Liver (tissue), 8 donors: ENCODE measurements at regions not wholly inside any gene's neighbourhood (a gene's known extent, or its start where the extent isn't known, plus 50 kb on each side); places are given as distances from the start of the nearest gene placed in this dataset.

ENCODE experiments used
- DNase-seq: peaks from one replicate; pipeline ENCODE4 v3.0.0-alpha.2; 2017; ENCODE audit warnings: low spot score
- H3K27ac ChIP-seq, 2 donors: one replicate each; pipeline ENCODE4 v1.7.0; 2013; ENCODE audit warnings: inconsistent platforms in 2 of 2, low read length in 2 of 2, control low read depth in 1 of 2, low read depth in 1 of 2, mild to moderate bottlenecking in 1 of 2
- H3K27me3 ChIP-seq, 4 donors: one replicate each; pipeline versions ENCODE4 v1.6.1 to v1.7.0; 2013; ENCODE audit warnings: low read length in 3 of 4, inconsistent platforms in 1 of 4, mild to moderate bottlenecking in 1 of 4, moderate library complexity in 1 of 4; ENCODE audit not compliant: control insufficient read depth in 4 of 4, insufficient read depth in 4 of 4
- H3K36me3 ChIP-seq, 4 donors: one replicate each; pipeline versions ENCODE4 v1.6.1 to v1.7.0; 2013; ENCODE audit warnings: low read length in 3 of 4, mild to moderate bottlenecking in 3 of 4, low read depth in 1 of 4, moderate library complexity in 1 of 4; ENCODE audit not compliant: control insufficient read depth in 4 of 4, insufficient read depth in 3 of 4
- H3K4me1 ChIP-seq, 4 donors: one replicate each; pipeline versions ENCODE4 v1.6.1 to v1.7.0; 2013; ENCODE audit warnings: low read length in 3 of 4, mild to moderate bottlenecking in 3 of 4, moderate library complexity in 1 of 4; ENCODE audit not compliant: control insufficient read depth in 4 of 4, insufficient read depth in 4 of 4
- H3K4me3 ChIP-seq, 3 donors: one replicate each; pipeline versions ENCODE4 v1.6.1 to v1.7.0; 2013; ENCODE audit warnings: low read length in 3 of 3, control low read depth in 1 of 3, low read depth in 1 of 3, mild to moderate bottlenecking in 1 of 3
- H3K9ac ChIP-seq, 2 donors: one replicate each; pipeline ENCODE4 v1.7.0; 2013; ENCODE audit warnings: low read length in 2 of 2, mild to moderate bottlenecking in 2 of 2, moderate library complexity in 2 of 2, control low read depth in 1 of 2, low read depth in 1 of 2
- H3K9me3 ChIP-seq, 4 donors: one replicate each; pipeline versions ENCODE4 v1.6.1 to v1.7.0; 2013; ENCODE audit warnings: low read length in 3 of 4; ENCODE audit not compliant: control insufficient read depth in 4 of 4
- FOXA1 ChIP-seq: IDR thresholded peaks from 2 replicates; pipeline ENCODE4 v1.6.1; 2016; ENCODE audit warnings: antibody characterized with exemption
- FOXA2 ChIP-seq: IDR thresholded peaks from 2 replicates; pipeline ENCODE4 v1.6.1; 2016; ENCODE audit warnings: antibody characterized with exemption
- GABPA ChIP-seq, 2 donors: IDR thresholded peaks in 1 of 2; conservative IDR thresholded peaks in 1 of 2; 2 replicates each; pipeline ENCODE4 v1.6.1; 2016; ENCODE audit warnings: antibody characterized with exemption in 2 of 2, mild to moderate bottlenecking in 1 of 2, moderate library complexity in 1 of 2
- HNF4A ChIP-seq, 2 donors: conservative IDR thresholded peaks; 2 replicates each; pipeline ENCODE4 v1.6.1; 2016; ENCODE audit warnings: antibody characterized with exemption in 2 of 2, mild to moderate bottlenecking in 2 of 2
- HNF4G ChIP-seq: IDR thresholded peaks from 2 replicates; pipeline ENCODE4 v1.6.1; 2016; ENCODE audit warnings: antibody characterized with exemption
- JUND ChIP-seq, 2 donors: IDR thresholded peaks; 2 replicates each; pipeline ENCODE4 v1.6.1; 2016; ENCODE audit warnings: antibody characterized with exemption in 2 of 2
- NR2F2 ChIP-seq: IDR thresholded peaks from 2 replicates; pipeline ENCODE4 v1.6.1; 2016; ENCODE audit warnings: antibody characterized with exemption
- RAD21 ChIP-seq, 2 donors: IDR thresholded peaks; 2 replicates each; pipeline ENCODE4 v1.6.1; 2016; ENCODE audit warnings: antibody characterized with exemption in 2 of 2, mild to moderate bottlenecking in 2 of 2
- SP1 ChIP-seq: IDR thresholded peaks from 2 replicates; pipeline ENCODE4 v1.6.1; 2018; ENCODE audit warnings: antibody characterized with exemption, mild to moderate bottlenecking
- TAF1 ChIP-seq: conservative IDR thresholded peaks from 2 replicates; pipeline ENCODE4 v1.6.1; 2016; ENCODE audit warnings: antibody characterized with exemption, mild to moderate bottlenecking
- YY1 ChIP-seq: IDR thresholded peaks from 2 replicates; pipeline ENCODE4 v1.6.1; 2016; ENCODE audit warnings: antibody characterized with exemption, mild to moderate bottlenecking
- WGBS: extraction: QIAGEN DNeasy Blood & Tissue Kit; methylation state at CpG from one replicate; pipeline ENCODE4 v1.1.7; 2013; 5-methylcytosine and 5-hydroxymethylcytosine counted together
- TF ChIP-seq, protein P1 (sequence below): IDR thresholded peaks from 2 replicates; pipeline ENCODE4 v1.6.1; 2016; ENCODE audit warnings: antibody characterized with exemption
- TF ChIP-seq, protein P2 (sequence below): IDR thresholded peaks from 2 replicates; pipeline ENCODE4 v1.6.1; 2016; ENCODE audit warnings: antibody characterized with exemption
- TF ChIP-seq, protein P3 (sequence below): fragments of 150-350 bp; IDR thresholded peaks from 2 replicates; pipeline ENCODE4 v1.5.1; 2017; ENCODE audit warnings: improper control_type of control experiment, low read depth, low read length; ENCODE audit not compliant: missing input control
- TF ChIP-seq, protein P4 (sequence below): IDR thresholded peaks from 2 replicates; pipeline ENCODE4 v1.6.1; 2016; ENCODE audit warnings: antibody characterized with exemption, mild to moderate bottlenecking
- donor health status: healthy.
- donor health status: healthy.
- donor health status: healthy.
- donor health status: healthy.
- donor health status: healthy.

DNA sequence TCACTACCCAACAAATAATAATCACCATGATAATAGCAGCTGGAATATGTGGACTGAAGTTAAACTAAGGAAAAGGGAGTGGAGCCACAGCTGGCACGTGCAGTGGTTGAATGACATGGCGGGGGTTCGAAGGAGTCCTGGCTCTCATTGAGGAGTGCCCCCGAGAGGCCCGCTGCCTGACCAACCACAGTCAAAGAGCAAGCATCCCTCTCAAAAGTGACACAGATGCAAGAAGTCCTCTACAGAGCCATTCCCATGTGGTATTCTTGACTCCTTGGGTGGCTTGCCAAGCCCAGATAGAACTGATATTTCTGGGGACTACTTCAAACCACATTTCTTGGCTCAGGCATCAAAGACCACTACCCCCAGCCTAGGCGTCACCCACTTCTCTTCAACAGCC is 405.1 kb downstream of the TNS1 start:
- Histone ChIP-seq H3K4me1 (no peaks in the 10 kb centered on the region), H3K9me3 (no peaks in the 10 kb centered on the region), H3K4me3 (no peak overlapping the region), H3K27ac (no peak overlapping the region), H3K27me3 (no peaks in the 10 kb centered on the region), H3K36me3 (no peaks in the 10 kb centered on the region), H3K9ac (no peak overlapping the region)
- 79% methylated on average over 6 of the region's 6 CpGs for WGBS
- no peak for DNase-seq
- TF ChIP-seq SP1 = no peak
- TF ChIP-seq RAD21 (IDR thresholded peaks at IDR 0.05) = no peak
- TF ChIP-seq TAF1 = no peak

DNA sequence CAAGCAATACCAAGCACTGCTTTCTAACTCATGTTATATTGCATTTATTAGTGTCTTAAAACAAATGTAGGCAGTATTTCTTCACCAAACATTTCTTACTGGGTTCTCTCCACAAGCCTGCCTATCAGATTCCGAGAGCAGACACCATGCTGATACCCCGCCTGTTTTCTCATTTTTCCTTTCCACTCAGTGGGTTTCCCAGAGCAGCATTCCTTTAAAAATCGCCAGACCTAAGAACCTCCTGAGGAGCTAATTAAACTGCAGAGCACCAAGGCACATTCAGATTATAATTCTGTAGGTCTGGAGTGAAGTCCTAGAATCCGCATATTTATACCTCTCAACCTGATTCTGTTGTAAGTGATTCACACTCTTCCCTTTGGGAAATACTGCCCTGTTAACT is 405.6 kb downstream of the TNS1 start:
- TF ChIP-seq, protein P1, sequence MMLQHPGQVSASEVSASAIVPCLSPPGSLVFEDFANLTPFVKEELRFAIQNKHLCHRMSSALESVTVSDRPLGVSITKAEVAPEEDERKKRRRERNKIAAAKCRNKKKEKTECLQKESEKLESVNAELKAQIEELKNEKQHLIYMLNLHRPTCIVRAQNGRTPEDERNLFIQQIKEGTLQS = no peak
- TF ChIP-seq, protein P2, sequence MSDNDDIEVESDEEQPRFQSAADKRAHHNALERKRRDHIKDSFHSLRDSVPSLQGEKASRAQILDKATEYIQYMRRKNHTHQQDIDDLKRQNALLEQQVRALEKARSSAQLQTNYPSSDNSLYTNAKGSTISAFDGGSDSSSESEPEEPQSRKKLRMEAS = no peak
- Histone ChIP-seq H3K9ac (no peak overlapping the region), H3K36me3 (no peaks in the 10 kb centered on the region), H3K4me3 (no peak overlapping the region), H3K9me3 (no peaks in the 10 kb centered on the region), H3K27ac (no peak overlapping the region), H3K27me3 (no peaks in the 10 kb centered on the region), H3K4me1 (no peaks in the 10 kb centered on the region)
- 82% methylated on average over 4 of the region's 4 CpGs for WGBS
- DNase-seq = no peak

DNA sequence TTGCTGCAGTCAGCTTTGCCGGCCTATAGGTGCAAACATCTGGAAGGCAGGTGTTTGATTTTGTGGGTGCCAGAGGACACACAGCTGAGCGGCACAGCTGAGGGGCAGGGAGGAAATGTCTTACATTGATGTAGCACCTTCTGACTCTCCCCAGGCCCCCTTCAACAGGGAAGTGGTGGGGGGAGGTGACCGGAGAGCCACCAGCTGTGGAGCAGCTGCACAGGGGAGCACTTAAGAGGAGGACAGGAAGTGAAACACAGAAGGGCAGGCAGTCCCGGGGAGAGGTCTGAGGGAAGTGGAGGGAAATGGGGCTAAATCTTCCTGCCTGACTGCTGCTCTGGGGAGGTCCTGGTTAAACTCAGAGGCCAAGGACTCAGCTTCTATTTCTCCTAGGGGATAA is 409.1 kb downstream of the TNS1 start:
- no peaks in the 10 kb centered on the region for H3K27me3 ChIP-seq
- no peaks in the 10 kb centered on the region for H3K36me3 ChIP-seq
- H3K9me3 ChIP-seq = no peaks in the 10 kb centered on the region
- 58% methylated on average over 4 of the region's 4 CpGs for WGBS
- no peak overlapping the region for H3K27ac ChIP-seq
- no peak for DNase-seq
- TF ChIP-seq GABPA (IDR thresholded peaks at IDR 0.05 in 1 of 2, conservative IDR thresholded peaks at IDR 0.05 in 1 of 2) = no peak
- no peak for TF ChIP-seq JUND (IDR thresholded peaks at IDR 0.05)
- TF ChIP-seq RAD21 (IDR thresholded peaks at IDR 0.05) = no peak
- TF ChIP-seq, protein P3, sequence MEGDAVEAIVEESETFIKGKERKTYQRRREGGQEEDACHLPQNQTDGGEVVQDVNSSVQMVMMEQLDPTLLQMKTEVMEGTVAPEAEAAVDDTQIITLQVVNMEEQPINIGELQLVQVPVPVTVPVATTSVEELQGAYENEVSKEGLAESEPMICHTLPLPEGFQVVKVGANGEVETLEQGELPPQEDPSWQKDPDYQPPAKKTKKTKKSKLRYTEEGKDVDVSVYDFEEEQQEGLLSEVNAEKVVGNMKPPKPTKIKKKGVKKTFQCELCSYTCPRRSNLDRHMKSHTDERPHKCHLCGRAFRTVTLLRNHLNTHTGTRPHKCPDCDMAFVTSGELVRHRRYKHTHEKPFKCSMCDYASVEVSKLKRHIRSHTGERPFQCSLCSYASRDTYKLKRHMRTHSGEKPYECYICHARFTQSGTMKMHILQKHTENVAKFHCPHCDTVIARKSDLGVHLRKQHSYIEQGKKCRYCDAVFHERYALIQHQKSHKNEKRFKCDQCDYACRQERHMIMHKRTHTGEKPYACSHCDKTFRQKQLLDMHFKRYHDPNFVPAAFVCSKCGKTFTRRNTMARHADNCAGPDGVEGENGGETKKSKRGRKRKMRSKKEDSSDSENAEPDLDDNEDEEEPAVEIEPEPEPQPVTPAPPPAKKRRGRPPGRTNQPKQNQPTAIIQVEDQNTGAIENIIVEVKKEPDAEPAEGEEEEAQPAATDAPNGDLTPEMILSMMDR = no peak
- no peak for TF ChIP-seq FOXA1
- TF ChIP-seq HNF4G = no peak
- TF ChIP-seq TAF1 = no peak
- no peak for TF ChIP-seq HNF4A (conservative IDR thresholded peaks at IDR 0.05)
- no peak for TF ChIP-seq SP1
- TF ChIP-seq, protein P4, sequence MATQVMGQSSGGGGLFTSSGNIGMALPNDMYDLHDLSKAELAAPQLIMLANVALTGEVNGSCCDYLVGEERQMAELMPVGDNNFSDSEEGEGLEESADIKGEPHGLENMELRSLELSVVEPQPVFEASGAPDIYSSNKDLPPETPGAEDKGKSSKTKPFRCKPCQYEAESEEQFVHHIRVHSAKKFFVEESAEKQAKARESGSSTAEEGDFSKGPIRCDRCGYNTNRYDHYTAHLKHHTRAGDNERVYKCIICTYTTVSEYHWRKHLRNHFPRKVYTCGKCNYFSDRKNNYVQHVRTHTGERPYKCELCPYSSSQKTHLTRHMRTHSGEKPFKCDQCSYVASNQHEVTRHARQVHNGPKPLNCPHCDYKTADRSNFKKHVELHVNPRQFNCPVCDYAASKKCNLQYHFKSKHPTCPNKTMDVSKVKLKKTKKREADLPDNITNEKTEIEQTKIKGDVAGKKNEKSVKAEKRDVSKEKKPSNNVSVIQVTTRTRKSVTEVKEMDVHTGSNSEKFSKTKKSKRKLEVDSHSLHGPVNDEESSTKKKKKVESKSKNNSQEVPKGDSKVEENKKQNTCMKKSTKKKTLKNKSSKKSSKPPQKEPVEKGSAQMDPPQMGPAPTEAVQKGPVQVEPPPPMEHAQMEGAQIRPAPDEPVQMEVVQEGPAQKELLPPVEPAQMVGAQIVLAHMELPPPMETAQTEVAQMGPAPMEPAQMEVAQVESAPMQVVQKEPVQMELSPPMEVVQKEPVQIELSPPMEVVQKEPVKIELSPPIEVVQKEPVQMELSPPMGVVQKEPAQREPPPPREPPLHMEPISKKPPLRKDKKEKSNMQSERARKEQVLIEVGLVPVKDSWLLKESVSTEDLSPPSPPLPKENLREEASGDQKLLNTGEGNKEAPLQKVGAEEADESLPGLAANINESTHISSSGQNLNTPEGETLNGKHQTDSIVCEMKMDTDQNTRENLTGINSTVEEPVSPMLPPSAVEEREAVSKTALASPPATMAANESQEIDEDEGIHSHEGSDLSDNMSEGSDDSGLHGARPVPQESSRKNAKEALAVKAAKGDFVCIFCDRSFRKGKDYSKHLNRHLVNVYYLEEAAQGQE = no peak
- no peak for TF ChIP-seq FOXA2
- TF ChIP-seq NR2F2 = no peak
- TF ChIP-seq YY1 = no peak
- H3K9ac ChIP-seq = no peak overlapping the region
- H3K4me1 ChIP-seq = no peaks in the 10 kb centered on the region
- H3K4me3 ChIP-seq = no peak overlapping the region
